GM19395 (cell line): ENCODE measurements at regions not wholly inside any gene's neighbourhood (a gene's known extent, or its start where the extent isn't known, plus 50 kb on each side); places are given as distances from the start of the nearest gene placed in this dataset.
"Not testable (repeated sequence)": the region's sequence is repeated elsewhere in the genome, so short reads cannot be mapped to it uniquely, and the experiment has no call there.

Experiments used
- ATAC-seq: cut with Tn5 transposase; IDR thresholded peaks from one replicate; pipeline ENCODE4 v1.9.1; 2021; ENCODE audit warnings: mild to moderate bottlenecking, moderate library complexity; ENCODE audit not compliant: unreplicated experiment

DNA sequence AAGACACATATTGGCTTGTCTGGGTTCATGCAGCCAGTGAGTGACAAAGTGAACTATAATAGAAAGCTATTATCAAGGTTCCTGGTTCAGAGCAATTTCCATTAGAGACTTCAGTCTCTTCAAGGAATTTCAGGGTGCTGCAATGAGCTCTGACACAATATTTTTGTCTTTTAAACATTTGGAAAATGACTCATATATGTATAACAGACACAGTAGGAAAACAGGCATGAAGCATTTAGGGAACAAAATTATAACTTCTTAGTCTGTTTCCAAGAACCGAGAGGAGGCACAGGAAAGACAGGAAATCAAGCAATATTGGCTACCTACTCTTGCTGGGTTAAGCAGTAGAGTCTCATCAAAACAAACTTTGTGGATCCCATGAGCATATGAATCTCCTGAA lies 170.4 kb downstream of the PTPRC start:
- no peak for ATAC-seq

DNA sequence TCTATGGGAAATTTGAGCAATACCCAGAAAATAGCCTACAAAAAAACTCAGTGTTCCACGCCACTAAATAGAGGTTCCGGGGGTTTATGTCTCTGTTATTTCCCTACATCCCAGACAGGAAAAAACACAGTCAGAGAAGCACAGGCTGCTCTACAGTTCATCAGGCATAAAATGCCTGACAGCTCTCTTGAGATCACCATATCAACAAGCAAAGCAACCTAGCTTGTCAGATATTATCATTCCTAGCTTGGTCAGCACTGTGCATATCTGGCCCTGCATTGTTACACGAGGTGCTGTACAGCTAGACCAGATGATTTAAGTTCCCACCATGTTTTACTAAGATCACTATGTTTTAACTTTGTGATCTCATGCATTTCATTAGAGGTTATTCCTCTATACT lies 172.6 kb downstream of the PTPRC start:
- no peak for ATAC-seq

DNA sequence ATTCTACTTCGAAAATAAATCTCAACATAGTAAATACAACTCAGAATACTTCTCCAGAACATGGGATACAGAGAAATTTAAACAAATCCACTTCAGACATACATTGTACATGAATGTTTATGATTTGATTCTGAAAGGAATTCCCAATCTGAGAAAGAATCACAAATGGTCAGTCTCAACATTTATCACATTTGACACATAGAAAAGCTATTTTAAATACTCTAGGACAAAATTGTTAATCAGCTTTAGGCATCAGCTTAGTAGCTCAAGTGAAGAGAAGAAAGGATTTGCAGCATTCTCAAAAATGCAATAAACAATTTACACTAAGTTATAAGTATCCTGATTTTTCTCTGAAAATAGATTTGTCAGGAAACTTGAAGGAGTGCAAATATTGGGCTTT lies 184.8 kb downstream of the PTPRC start:
- no peak for ATAC-seq

- no peak for ATAC-seq
Measured at GRCh38 chr1:198825254-198825653, 186.4 kb downstream of the PTPRC start.

DNA sequence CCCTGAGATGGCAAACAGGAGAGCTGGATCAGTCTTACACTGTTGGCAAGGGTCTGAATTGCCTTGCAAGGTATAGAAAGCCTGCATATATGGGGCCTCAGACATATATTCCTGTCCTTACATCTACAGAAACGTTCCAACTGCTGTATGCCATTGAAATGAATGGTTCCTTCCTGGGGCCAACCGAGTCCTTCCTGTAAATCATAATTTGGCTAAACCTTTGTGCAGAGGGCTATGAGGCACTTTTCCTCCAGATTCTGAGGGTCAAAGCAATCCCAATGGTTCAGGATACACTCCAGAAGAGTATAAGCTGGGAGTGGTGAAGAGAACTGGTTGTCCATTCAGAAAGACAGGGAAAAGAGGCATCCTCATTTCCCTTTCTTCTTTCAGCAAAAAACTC lies 190.5 kb downstream of the PTPRC start:
- no peak for ATAC-seq

GRCh38 chr1:198829944-198830343 lies 191.1 kb downstream of the PTPRC start:
- ATAC-seq = no peak

GRCh38 chr1:198830412-198830811 lies 191.6 kb downstream of the PTPRC start:
- no peak for ATAC-seq

DNA sequence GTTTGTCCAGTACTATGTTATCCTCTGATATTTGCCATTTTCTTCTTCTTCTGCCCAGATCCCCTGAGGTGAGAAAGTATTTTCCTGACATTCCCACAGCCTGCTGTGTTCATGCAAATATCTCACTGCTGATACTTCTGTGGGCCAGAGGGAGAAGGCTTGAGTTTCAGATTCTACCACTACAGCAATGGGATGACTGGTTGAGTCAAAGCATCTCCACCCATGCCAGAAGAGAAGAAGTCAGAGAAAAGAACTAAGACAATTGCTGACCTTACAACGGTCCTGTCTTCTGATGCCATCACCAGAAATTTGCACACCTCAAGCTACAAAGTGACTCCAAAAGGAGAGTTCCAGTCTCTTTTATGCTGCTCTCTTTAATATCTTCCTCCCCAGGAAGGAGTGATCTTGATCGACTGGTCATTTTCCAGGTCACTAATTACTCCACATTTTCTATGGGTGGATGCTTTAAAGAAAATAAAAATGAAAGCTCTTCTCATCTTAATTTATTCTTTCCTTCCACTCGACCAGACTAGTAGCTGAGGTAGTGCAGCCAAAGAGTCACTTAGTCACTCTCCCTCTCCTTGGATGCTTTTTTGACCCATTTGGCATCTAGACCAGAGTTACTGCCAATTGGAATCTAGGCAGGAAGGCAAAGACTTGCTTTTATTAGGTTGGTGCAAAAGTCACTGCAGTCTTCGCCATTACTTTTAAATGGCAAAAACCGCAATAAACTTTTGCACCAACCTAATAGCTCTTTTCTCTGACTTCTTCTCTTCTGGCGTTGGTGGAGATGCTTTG lies 195.1 kb downstream of the PTPRC start:
- no peak for ATAC-seq

GRCh38 chr1:198837278-198838021 lies 198.6 kb downstream of the PTPRC start:
- ATAC-seq = no peak

DNA sequence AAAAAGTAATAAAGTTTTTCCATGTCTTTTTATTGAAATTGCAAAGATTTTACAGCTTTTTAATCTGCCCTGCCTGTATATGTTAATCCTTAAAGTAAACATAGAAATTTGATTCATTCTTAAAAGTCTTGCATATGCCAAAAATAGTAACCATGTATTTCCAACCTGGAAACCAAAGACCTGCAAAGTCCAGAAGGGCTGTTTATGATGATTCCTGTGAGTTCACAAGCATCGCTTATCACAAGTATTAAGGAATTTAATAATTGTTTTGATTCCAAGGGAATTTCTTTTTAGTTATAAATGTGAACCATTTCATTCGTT lies 199.1 kb downstream of the PTPRC start:
- ATAC-seq = no peak

DNA sequence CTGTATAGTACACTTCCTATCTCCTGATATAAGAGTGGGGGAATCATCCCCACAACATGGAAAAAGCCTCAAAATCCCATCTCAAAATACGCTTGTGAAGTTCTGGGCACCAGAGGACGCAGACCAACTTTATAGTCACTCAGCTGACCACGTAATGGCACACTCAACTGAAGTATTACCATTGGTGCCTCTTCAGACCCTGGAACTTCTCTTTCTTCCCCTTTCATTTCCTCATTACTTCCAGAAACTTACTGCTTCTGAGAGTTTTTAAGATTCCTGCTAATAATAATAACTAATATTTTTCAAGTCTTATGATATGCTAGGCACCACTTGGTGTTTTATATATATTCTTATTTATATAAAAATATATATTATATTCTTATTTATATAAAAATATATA lies 202.6 kb downstream of the PTPRC start:
- ATAC-seq = no peak

- no peak for ATAC-seq
Measured at GRCh38 chr1:198842686-198843085, 203.8 kb downstream of the PTPRC start.

- ATAC-seq = no peak
Measured at GRCh38 chr1:198845271-198845670, 206.4 kb downstream of the PTPRC start.

- ATAC-seq = no peak
Measured at GRCh38 chr1:198845851-198846250, 207.0 kb downstream of the PTPRC start.

DNA sequence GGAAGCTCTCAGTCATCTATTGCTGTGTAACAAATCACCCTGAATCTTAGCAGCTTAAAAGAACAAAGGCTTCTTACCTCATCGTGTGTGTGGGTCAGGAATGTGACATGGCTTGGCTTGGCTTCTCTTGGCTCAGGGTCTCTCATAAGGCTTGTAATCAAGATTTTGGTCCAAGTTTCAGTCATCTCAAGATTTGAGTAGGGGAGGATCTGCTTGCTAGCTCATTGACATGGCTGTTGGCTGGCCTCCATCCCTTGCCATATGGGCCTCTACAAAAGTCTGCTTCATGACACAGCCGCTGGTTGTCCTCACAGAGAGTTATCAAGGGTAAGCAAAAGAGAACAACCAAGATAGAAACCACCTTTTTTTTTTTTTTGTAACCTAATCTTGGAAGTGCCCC lies 207.7 kb downstream of the PTPRC start:
- ATAC-seq = no peak

DNA sequence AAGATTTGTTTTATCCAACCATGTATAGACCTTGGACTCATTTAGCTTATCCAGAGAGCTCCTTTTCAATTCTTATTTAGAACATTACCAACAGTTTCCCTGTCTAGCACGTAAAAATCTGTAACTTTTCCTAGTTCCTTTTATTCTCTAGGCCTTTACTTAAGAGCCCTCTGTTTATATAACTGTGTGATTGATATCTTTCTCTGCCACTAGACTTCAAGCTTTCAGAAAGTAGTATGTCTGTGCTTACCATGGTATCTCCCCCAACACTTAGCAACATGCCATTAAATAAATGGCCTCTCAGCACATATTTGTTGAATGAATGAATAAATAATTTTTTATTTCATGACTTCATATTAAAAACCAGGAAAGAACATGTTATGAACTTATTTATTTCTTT lies 209.4 kb downstream of the PTPRC start:
- no peak for ATAC-seq

- ATAC-seq = no peak
Measured at GRCh38 chr1:198848649-198849048, 209.8 kb downstream of the PTPRC start.

DNA sequence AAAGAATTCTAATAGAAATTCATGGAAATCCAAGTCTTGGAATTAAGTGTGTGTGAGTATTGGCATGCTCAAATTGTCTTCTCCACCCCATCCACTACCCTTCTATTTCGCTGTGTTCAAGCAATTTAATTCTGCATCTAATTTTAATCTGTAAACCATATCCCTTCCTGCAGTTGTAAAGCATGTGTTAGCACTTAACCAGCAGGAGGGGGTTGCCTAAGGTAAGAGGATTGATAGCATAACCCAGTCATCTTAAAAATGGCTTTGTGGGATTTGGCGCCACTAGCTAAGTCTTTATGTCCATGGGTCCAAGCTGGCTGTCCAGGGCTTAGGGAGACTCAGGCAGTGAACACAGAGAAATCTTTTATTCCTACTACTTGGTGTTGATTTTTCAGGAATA lies 210.3 kb downstream of the PTPRC start:
- no peak for ATAC-seq

- no peak for ATAC-seq
Measured at GRCh38 chr1:198850196-198850595, 211.4 kb downstream of the PTPRC start.

GRCh38 chr1:198850966-198851365 lies 212.1 kb downstream of the PTPRC start:
- not testable (repeated sequence) for ATAC-seq

DNA sequence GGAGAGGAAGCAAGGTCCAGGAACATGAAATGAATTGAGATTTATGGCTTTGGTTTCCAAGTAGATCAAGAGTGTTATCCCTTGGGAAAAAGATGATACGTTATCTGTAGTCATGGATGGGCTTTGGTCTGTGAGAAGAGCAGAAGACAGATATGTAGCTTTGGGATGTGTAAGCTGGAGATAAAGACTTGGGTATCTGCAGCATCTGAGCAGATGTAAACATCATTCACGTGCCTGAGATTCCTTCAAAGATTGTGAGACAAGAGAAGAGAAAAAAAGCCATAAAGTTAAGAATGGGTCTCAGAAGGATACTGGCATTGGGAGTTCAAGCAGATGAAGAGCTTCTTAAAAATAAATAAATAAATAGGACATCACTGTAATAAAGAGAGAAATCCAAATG lies 217.8 kb downstream of the PTPRC start:
- no peak for ATAC-seq

GRCh38 chr1:198858033-198858432 lies 219.2 kb downstream of the PTPRC start:
- no peak for ATAC-seq

GRCh38 chr1:198860371-198860770 lies 221.5 kb downstream of the PTPRC start:
- no peak for ATAC-seq
